ENCODE measurements at regions not wholly inside any gene's neighbourhood (a gene's known extent, or its start where the extent isn't known, plus 50 kb on each side); places are given as distances from the start of the nearest gene placed in this dataset.

DNA sequence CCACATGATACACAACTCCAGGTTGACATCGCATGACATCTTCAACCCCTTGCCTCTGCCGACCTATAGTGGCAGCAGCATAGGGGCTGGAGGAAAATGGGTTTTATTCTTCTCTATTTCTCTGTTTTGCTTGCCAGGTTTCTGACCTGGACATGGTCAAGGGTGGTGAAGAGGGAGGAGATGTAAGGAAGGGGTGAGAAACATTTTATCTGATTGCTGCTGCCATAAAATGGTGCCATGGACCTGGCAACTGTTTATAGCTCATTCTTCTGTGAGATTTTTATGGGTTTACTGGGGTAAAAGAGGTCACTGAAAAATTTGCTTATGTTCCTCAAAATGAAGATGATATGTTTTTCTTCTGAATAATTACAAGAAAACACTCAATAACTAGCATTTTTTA is 266.7 kb upstream of the FOXQ1 start:
- TF ChIP-seq POLR2AphosphoS5 (IDR thresholded peaks at IDR 0.05; ENCODE audit: low read depth, low read length) = no peak
- TF ChIP-seq POLR2A (IDR thresholded peaks at IDR 0.05; ENCODE audit: low read depth, low read length) = no peak
- TF ChIP-seq TAF1 (IDR thresholded peaks at IDR 0.05; ENCODE audit: low read depth, low read length) = no peak
- TF ChIP-seq POU2F2 (IDR thresholded peaks at IDR 0.05; ENCODE audit: low read depth, low read length) = no peak
